Lower leg skin (tissue), 4 donors: ENCODE measurements at regions not wholly inside any gene's neighbourhood (a gene's known extent, or its start where the extent isn't known, plus 50 kb on each side); places are given as distances from the start of the nearest gene placed in this dataset.
A peak's percentile ranks its signal among the peaks of the same experiment; 100 is the strongest.
"Not testable (repeated sequence)": the region's sequence is repeated elsewhere in the genome, so short reads cannot be mapped to it uniquely, and the experiment has no call there.

ENCODE experiments used
- DNase-seq, 2 donors: peaks; one replicate each; pipeline ENCODE4 v3.0.0-alpha.2; 2019; ENCODE audit warnings: low spot score in 2 of 2
- H3K4me3 ChIP-seq: fragments of 200-600 bp; sonication (generic); 2 replicates; pipeline ENCODE4 v1.5.1; 2017; ENCODE audit warnings: mild to moderate bottlenecking, low read depth; ENCODE audit not compliant: poor library complexity, severe bottlenecking
- POLR2A ChIP-seq, 2 donors: fragments of 450-650 bp; IDR thresholded peaks; one replicate each; pipeline ENCODE4 v1.6.1; 2016 to 2017; ENCODE audit warnings: antibody characterized with exemption in 2 of 2, mild to moderate bottlenecking in 1 of 2, moderate library complexity in 1 of 2
- WGBS, 2 donors: methylation state at CpG; one replicate each; pipeline ENCODE4 v1.1.5; 2018; 5-methylcytosine and 5-hydroxymethylcytosine counted together
- intact Hi-C: fragments of 100-400 bp; cut with DNase I; formaldehyde crosslinking; loops from one replicate; pipeline ENCODE4 v1.15.0; 2023; ENCODE audit warnings: low total_unique reads
- TF ChIP-seq, protein P1 (sequence below), 3 donors: fragments of 450-650 bp; IDR thresholded peaks; one replicate each; pipeline ENCODE4 v1.5.1; 2016; ENCODE audit warnings: antibody characterized with exemption in 3 of 3, mild to moderate bottlenecking in 3 of 3, moderate library complexity in 2 of 3

DNA sequence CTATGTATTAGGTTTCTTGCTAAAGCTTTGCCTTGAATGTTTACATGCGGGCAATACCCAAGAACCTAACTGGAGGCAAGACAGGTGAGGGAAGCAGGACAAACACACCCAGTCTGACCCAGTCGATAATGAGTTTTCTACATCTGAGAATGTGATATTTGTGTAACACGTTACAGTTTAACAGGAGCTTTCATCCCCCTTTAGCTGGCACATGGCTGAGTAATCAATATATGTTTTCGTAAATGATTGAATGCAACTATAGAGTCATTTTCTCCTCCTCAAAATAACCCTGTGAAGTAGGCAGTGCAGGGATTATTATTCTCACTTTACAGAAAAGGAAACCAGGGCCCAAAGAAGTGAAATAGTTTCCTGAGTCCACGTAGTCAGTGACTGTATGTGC lies 84.7 kb upstream of the HTR4 start:
- intact Hi-C loops, result loop anchor here (10.0 kb wide), 3 partner anchors 296 to 506 kb away; no protein-coding TSS in a partner anchor
- H3K4me3 ChIP-seq, result no peak overlapping the region
- DNase-seq, result no peak
- TF ChIP-seq, protein P1, sequence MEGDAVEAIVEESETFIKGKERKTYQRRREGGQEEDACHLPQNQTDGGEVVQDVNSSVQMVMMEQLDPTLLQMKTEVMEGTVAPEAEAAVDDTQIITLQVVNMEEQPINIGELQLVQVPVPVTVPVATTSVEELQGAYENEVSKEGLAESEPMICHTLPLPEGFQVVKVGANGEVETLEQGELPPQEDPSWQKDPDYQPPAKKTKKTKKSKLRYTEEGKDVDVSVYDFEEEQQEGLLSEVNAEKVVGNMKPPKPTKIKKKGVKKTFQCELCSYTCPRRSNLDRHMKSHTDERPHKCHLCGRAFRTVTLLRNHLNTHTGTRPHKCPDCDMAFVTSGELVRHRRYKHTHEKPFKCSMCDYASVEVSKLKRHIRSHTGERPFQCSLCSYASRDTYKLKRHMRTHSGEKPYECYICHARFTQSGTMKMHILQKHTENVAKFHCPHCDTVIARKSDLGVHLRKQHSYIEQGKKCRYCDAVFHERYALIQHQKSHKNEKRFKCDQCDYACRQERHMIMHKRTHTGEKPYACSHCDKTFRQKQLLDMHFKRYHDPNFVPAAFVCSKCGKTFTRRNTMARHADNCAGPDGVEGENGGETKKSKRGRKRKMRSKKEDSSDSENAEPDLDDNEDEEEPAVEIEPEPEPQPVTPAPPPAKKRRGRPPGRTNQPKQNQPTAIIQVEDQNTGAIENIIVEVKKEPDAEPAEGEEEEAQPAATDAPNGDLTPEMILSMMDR (IDR thresholded peaks at IDR 0.05), result no peak
- TF ChIP-seq POLR2A (IDR thresholded peaks at IDR 0.05), result no peak
- 88 to 89% methylated on average over 5 of the region's 5 CpGs for WGBS, 2 donors

- intact Hi-C loops, result loop anchor here (10.0 kb wide), 3 partner anchors 295 to 505 kb away; no protein-coding TSS in a partner anchor
- no peak for DNase-seq
- H3K4me3 ChIP-seq, result no peak overlapping the region
- WGBS, 2 donors, result 45 to 49% methylated on average over 2 of the region's 2 CpGs
- no peak for TF ChIP-seq POLR2A (IDR thresholded peaks at IDR 0.05)
- TF ChIP-seq, protein P1 (IDR thresholded peaks at IDR 0.05), result no peak
These were observed 85.2 kb upstream of the HTR4 start for GRCh38 chr5:148739524-148739923.

DNA sequence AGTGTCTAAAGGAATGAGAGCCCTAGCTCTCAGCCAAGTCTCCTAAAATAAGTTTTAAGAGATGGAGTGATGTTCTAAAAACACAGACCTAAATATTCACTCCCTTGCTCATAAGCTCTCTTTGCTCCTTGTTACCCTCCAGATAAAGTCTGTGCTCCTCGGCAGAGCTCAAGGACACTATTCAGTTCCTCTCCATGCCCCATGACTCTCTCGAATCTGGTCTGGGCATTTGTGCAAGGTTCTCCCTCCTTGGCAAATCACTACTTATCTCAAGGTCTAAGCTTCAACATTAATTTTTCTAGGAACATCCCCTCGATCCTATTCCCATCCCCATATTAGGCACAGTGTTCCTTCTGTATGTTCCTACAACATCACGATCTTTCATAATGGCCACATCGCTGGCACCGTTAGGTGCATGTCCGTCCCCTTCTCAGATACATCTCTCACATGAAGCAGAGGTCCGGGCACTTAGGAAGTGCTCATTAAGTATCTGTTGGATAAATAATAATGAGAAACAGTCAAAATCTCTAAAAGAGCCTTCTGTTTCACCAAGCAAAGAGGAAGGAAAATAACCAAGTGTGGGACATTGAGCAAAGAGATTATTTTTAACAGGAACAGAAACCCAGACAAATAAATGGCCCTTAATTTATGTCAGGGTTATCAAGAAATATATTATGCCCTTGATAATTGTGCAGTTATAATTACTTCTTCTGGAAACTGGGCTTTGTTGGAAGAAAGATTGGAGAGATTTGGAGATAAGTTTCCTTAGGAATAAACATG lies 85.9 kb upstream of the HTR4 start:
- no peak for TF ChIP-seq POLR2A (IDR thresholded peaks at IDR 0.05)
- TF ChIP-seq, protein P1 (IDR thresholded peaks at IDR 0.05), result no peak
- intact Hi-C loops, result loop anchor here (5.0 kb wide), 1 partner anchor 257 kb away; no protein-coding TSS in a partner anchor
- 77 to 91% methylated on average over 8 of the region's 8 CpGs for WGBS, 2 donors
- DNase-seq, result no peak
- H3K4me3 ChIP-seq, result no peak overlapping the region

- WGBS, 2 donors, result 52 to 55% methylated on average over 9 of the region's 9 CpGs
- TF ChIP-seq POLR2A (IDR thresholded peaks at IDR 0.05), result no peak
- TF ChIP-seq, protein P1 (IDR thresholded peaks at IDR 0.05), result peak in 1 of 3 donors; percentile 72
- intact Hi-C loops, result loop anchor here (5.0 kb wide), 1 partner anchor 256 kb away; no protein-coding TSS in a partner anchor
- H3K4me3 ChIP-seq, result no peak overlapping the region
- DNase-seq, result no peak
These were observed 85.3 kb upstream of the ADRB2 start for GRCh38 chr5:148740966-148741742.

- WGBS, 2 donors, result 62 to 65% methylated on average over 3 of the region's 3 CpGs
- not testable (repeated sequence) for DNase-seq, H3K4me3 ChIP-seq
- intact Hi-C loops, result loop anchor here (5.0 kb wide), 1 partner anchor 256 kb away; no protein-coding TSS in a partner anchor
These were observed 84.6 kb upstream of the ADRB2 start for GRCh38 chr5:148741766-148742165.

DNA sequence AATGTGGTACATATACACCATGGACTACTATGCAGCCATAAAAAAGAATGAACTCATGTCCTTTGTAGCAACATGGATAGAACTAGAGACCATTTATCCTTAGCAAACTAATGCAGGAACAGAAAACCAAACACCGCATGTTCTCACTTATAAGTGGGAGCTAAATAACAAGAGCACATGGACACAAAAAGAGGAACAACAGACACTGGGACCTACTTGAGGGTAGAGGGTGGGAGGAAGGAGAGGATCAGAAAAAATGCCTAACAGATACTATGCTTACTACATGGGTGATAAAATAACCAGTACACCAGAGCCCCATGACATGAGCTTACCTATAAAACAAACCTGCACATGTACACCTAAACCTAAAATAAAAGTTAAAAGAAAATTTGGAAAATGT lies 82.0 kb upstream of the ADRB2 start:
- not testable (repeated sequence) for H3K4me3 ChIP-seq, DNase-seq
- 88 to 97% methylated on average over 1 of the region's 1 CpG for WGBS, 2 donors
- intact Hi-C loops, result loop anchor here (5.0 kb wide), 1 partner anchor 253 kb away; no protein-coding TSS in a partner anchor
